GM18951 (cell line): ENCODE measurements at regions not wholly inside any gene's neighbourhood (a gene's known extent, or its start where the extent isn't known, plus 50 kb on each side); places are given as distances from the start of the nearest gene placed in this dataset.

Experiments used
- POLR2A ChIP-seq: IDR thresholded peaks from 4 replicates; pipeline ENCODE4 v1.6.1; 2011; ENCODE audit warnings: mild to moderate bottlenecking; ENCODE audit not compliant: insufficient read length, insufficient read depth; ENCODE audit errors: extremely low read depth
- in situ Hi-C: fragments of 300-500 bp; cut with MboI; formaldehyde crosslinking; loops from one replicate; pipeline ENCODE4 v1.12.0; 2022; ENCODE audit warnings: low sequenced_read_pairs, mixed read lengths, inconsistent platforms; ENCODE audit not compliant: unreplicated experiment

DNA sequence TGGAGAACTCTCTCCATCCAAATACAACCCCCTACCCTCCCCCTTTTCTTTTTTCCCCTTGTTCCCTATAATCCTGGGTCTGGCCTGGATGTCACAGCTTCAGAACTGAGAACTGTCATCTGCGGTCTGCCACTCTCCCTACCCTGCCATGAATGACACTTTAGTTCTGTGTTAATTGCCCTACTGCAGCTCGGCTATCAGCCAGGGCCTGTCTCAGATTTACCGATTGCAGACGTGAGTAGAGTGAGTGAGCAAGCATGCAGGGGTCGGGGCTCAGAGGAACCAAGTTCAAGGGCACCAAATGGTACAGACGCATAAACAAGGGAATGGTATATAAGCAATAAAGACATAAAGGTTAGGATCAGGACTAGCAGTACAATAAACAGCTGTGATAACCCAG is 967.8 kb downstream of the BCL11A start:
- TF ChIP-seq POLR2A, result no peak
- in situ Hi-C loops, result no loop called here

DNA sequence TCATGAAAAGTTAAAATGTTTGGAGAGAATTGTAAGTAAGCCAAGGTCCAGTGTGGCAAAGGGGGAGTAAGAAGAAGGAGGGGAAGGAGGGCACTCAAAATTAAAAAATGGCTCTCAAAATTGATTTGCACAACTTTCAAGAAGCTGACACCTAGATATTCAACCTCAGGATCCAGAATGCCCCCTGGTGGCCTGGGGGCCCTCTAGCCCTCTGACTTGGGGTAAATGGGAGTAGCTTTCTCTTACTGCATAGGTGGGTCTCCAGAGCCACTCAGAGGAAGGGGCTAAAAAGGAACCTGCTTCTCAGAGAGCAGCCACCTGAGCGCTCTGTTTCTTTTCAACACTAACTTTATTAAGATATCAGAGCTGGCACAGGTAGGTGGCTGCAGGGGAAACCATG is 968.5 kb downstream of the BCL11A start:
- in situ Hi-C loops, result no loop called here
- no peak for TF ChIP-seq POLR2A

GRCh38 chr2:59583173-59583765 is 970.2 kb downstream of the BCL11A start:
- TF ChIP-seq POLR2A, result no peak
- in situ Hi-C loops, result no loop called here

DNA sequence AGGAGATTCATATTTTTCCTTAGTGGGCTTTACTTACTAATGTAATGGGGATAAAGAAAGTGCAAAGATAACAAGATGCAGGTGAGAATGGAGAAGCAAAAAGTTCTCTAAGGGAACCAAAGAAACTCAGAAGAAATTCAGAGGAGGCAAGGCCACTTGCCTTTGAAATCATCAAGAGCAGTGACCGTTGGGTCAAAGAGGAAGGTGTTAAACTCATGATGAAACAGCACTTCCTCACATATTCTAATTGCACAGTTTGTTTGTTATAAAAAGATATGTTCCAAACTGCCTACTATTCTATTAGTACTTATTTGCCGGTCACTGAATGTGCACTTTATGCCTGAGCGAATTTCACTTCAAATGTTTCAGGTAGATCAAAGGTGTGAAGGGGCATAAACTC is 975.1 kb downstream of the BCL11A start:
- in situ Hi-C loops, result no loop called here
- TF ChIP-seq POLR2A, result no peak

GRCh38 chr2:59575191-59575590 is 978.3 kb downstream of the BCL11A start:
- no peak for TF ChIP-seq POLR2A
- in situ Hi-C loops, result no loop called here

- in situ Hi-C loops, result no loop called here
- no peak for TF ChIP-seq POLR2A
These were observed 981.2 kb downstream of the BCL11A start for GRCh38 chr2:59572227-59572626.

DNA sequence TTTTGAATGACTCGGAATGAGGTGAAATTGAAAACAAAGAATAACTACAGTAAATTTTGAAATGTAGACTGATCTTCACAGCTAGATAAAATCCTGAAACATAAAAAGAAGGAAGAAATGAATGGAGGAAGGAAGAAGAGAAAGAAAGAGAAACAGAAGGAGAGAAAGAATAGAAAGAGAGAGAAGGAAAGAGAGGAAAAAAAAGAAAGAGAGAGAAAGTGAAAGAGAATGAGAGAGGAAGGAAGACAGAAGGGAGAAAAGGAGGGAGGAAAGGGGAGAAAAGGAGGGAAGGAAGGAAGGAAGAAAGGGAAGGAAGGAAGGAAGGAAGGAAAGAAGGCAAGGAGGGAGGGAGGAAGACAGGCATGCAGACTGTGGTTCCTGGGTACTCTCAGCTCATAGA is 982.6 kb downstream of the BCL11A start:
- no peak for TF ChIP-seq POLR2A
- in situ Hi-C loops, result no loop called here

- no peak for TF ChIP-seq POLR2A
These were observed 984.3 kb downstream of the BCL11A start for GRCh38 chr2:59569124-59569523.

DNA sequence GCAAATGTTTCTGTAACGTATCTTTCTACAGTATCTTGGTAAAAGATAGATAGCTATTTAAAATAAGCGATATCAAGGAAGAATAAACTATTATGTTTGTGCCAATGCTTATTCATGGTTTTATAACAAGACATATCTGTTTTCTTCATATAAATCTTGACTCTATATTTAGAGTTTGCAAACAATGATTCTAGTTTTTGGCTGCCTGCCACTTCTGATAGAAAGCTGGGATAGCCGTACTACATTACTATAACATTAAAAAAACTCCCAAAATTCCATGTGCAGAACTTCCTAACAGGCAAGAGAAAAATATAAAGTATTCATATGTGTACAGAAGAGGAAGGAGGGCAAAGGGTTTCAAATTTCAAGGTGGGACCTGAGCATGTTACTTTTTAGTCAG is 985.0 kb downstream of the BCL11A start:
- in situ Hi-C loops, result no loop called here
- no peak for TF ChIP-seq POLR2A

More at GRCh38 chr2:59569124-59569523, 984.3 kb downstream of the BCL11A start:
- in situ Hi-C loops, result no loop called here

GRCh38 chr2:59567151-59567550 is 986.3 kb downstream of the BCL11A start:
- in situ Hi-C loops, result no loop called here
- no peak for TF ChIP-seq POLR2A

DNA sequence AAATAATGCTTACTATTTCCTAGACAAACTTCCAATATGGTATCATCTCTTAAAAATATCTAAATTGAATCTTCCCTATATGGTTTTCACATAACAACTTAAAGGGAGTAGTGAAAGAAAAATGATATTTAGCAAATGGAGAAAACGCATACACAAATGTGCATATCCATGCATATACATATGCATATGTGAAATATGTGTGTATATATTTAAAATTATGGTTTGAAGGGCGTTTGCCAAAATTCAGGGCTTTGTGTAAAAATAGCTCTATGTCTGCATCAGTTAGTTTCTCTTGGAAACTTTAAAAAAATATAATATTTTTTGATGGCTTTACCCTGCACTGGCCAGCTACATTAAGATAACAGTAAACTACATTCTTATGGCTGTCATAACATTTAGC is 986.7 kb downstream of the BCL11A start:
- in situ Hi-C loops, result no loop called here
- TF ChIP-seq POLR2A, result no peak

- in situ Hi-C loops, result no loop called here
- TF ChIP-seq POLR2A, result no peak
These were observed 992.2 kb downstream of the BCL11A start for GRCh38 chr2:59561281-59561680.

DNA sequence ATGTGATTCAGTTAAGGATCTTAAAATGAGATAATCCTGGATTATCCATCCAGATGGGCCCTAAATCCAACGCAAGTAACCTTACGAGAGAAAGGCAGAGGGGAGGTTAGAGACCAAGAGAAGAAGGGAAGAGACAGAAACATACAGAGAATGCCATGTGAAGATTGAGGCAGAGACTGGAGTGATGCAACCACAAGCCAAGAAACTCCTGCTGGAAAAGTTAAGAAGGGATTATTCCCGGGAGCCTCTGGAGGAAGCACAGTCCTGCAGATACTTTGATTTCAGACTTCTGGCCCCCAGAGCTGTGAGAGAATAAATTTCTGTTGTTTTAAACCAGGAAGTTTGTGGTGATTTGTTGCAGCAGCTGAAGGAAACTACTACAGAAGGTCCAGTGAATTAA is 992.7 kb downstream of the BCL11A start:
- in situ Hi-C loops, result no loop called here
- no peak for TF ChIP-seq POLR2A

DNA sequence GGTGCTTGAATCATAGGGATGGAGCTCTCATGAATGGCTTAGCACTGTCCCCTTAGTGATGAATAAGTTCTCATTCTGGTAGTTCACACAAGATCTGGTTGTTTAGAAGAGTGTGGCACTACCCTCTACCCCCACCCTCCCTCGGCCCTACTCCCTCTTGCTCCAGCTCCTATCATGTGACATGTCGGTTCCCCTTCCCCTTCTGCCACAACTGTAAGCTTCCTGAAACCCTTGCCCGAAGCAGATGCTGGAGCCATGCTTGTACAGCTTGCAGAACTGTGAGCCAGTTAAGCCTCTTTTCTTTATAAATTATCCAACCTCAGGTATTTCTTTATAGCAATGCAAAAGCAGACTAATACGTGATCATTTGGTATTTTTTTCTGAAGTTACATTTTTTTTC is 1012.6 kb downstream of the BCL11A start:
- in situ Hi-C loops, result no loop called here
- TF ChIP-seq POLR2A, result no peak

- TF ChIP-seq POLR2A, result no peak
- in situ Hi-C loops, result no loop called here
These were observed 1015.0 kb downstream of the BCL11A start for GRCh38 chr2:59538398-59538911.
